Thyroid gland (tissue), 4 donors: ENCODE measurements at regions not wholly inside any gene's neighbourhood (a gene's known extent, or its start where the extent isn't known, plus 50 kb on each side); places are given as distances from the start of the nearest gene placed in this dataset.
A peak's percentile ranks its signal among the peaks of the same experiment; 100 is the strongest.

Source experiments
- DNase-seq, 2 donors: peaks; one replicate each; pipeline ENCODE4 v3.0.0-alpha.2; 2019
- H3K27ac ChIP-seq, 3 donors: fragments of 200-600 bp; sonication (generic); 1 replicate in 2 of 3; 2 replicates in 1 of 3; pipeline ENCODE4 v1.5.1; 2016 to 2019; ENCODE audit warnings: mild to moderate bottlenecking in 1 of 3, moderate library complexity in 1 of 3
- H3K27me3 ChIP-seq: fragments of 200-600 bp; sonication (generic); one replicate; pipeline ENCODE4 v1.5.1; 2019
- H3K36me3 ChIP-seq, 2 donors: fragments of 200-600 bp; sonication (generic); one replicate each; pipeline ENCODE4 v1.5.1; 2016 to 2019
- H3K4me1 ChIP-seq, 2 donors: fragments of 200-600 bp; sonication (generic); one replicate each; pipeline ENCODE4 v1.5.1; 2017 to 2019
- H3K4me3 ChIP-seq, 3 donors: fragments of 200-600 bp; sonication (generic); replicated peaks in 1 of 3; 1 replicate in 2 of 3; 2 replicates in 1 of 3; pipeline ENCODE4 v1.5.1; 2016; ENCODE audit warnings: mild to moderate bottlenecking in 1 of 3
- H3K9me3 ChIP-seq: fragments of 200-600 bp; sonication (generic); one replicate; pipeline ENCODE4 v1.5.1; 2017
- CTCF ChIP-seq, 6 experiments: fragments of 200-600 bp in 3 of 6; fragments of 450-650 bp in 3 of 6; sonication (generic) in 3 of 6; IDR thresholded peaks; one replicate each; pipeline ENCODE4 v1.5.1; 2016 to 2019; ENCODE audit warnings: antibody characterized with exemption in 6 of 6, mild to moderate bottlenecking in 2 of 6, inconsistent platforms in 1 of 6, moderate library complexity in 1 of 6
- POLR2A ChIP-seq, 2 donors: fragments of 450-650 bp; IDR thresholded peaks; one replicate each; pipeline ENCODE4 v1.6.1; 2017; ENCODE audit warnings: antibody characterized with exemption in 2 of 2, mild to moderate bottlenecking in 2 of 2, moderate library complexity in 1 of 2
- WGBS, 2 donors: methylation state at CpG; one replicate each; pipeline ENCODE4 v1.1.5; 2017; 5-methylcytosine and 5-hydroxymethylcytosine counted together
- intact Hi-C: fragments of 100-400 bp; cut with DNase I; formaldehyde crosslinking; loops from one replicate; pipeline ENCODE4 v1.15.1; 2023

GRCh38 chr9:20042128-20042711, 253.4 kb upstream of the SLC24A2 start:
- Histone ChIP-seq H3K9me3 (no peaks in the 10 kb centered on the region), H3K27me3 (no peaks in the 10 kb centered on the region), H3K36me3 (no peaks in the 10 kb centered on the region), H3K4me1 (peaks cover 4 to 9% of the 10 kb centered on the region in 2 donors), H3K4me3 (no peak overlapping the region), H3K27ac (no peak overlapping the region)
- intact Hi-C loops = no loop called here
- TF ChIP-seq POLR2A (IDR thresholded peaks at IDR 0.05) (no peak), CTCF (IDR thresholded peaks at IDR 0.05) (no peak)
- DNase-seq = no peak

- Histone ChIP-seq H3K36me3 (no peaks in the 10 kb centered on the region), H3K4me1 (peaks cover 4 to 9% of the 10 kb centered on the region in 2 donors), H3K9me3 (no peaks in the 10 kb centered on the region), H3K4me3 (no peak overlapping the region), H3K27me3 (no peaks in the 10 kb centered on the region), H3K27ac (no peak overlapping the region)
- no peak for TF ChIP-seq POLR2A (IDR thresholded peaks at IDR 0.05)
- peak; percentile 43 to 81 for DNase-seq
- intact Hi-C loops = no loop called here
- WGBS, 2 donors = 16 to 63% methylated on average over 2 to 5 of the region's 5 CpGs
Observed at GRCh38 chr9:20041697-20042081, 252.9 kb upstream of the SLC24A2 start.

DNA sequence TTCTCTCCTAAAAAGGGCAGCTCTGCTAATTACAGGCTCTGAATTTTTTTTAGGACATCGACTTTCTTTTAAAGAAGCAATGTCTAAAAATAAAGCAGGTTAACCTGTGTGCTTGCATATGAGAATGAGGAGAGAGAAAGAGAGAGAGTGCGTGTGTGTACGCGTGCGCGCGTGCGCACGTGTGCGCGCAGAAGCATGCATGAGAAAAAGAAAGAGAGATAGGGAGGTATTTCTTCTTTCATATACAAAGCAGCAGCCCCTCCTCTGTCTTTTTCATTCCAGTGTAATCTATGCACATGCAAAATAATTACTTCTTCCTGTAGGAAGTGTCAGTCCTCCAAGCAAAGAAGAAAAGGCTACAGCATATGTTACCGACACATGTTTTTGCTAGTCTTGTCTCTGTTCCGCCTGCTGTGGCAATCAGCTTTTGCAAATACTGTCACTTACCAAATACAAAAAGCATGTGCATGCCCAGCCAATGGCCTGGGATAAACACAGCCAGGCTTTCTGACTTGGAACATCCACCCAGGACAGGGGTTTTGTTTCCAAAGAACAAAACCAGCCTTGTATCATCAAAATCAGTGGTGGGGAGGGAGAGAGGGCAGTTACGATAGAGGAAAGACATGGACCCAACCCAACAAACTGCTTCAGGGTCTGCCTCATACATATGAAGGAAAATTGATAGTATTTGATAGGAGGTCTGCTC, 252.3 kb upstream of the SLC24A2 start:
- Histone ChIP-seq H3K4me1 (peaks cover 4 to 9% of the 10 kb centered on the region in 2 donors), H3K9me3 (no peaks in the 10 kb centered on the region), H3K27me3 (no peaks in the 10 kb centered on the region), H3K36me3 (no peaks in the 10 kb centered on the region), H3K27ac (no peak overlapping the region), H3K4me3 (no peak overlapping the region)
- peak in 1 of 2 donors; percentile 18 for DNase-seq
- 80 to 83% methylated on average over 14 of the region's 14 CpGs for WGBS, 2 donors
- TF ChIP-seq CTCF (IDR thresholded peaks at IDR 0.05) (no peak), POLR2A (IDR thresholded peaks at IDR 0.05) (no peak)
- intact Hi-C loops = no loop called here

- intact Hi-C loops = no loop called here
- Histone ChIP-seq H3K36me3 (no peaks in the 10 kb centered on the region), H3K27ac (no peak overlapping the region), H3K27me3 (no peaks in the 10 kb centered on the region), H3K9me3 (no peaks in the 10 kb centered on the region), H3K4me1 (peaks cover 4 to 9% of the 10 kb centered on the region in 2 donors), H3K4me3 (no peak overlapping the region)
- DNase-seq = no peak
- no peak for TF ChIP-seq POLR2A (IDR thresholded peaks at IDR 0.05)
- 98 to 100% methylated on average over 1 of the region's 1 CpG for WGBS, 2 donors
Observed at GRCh38 chr9:20037699-20038098, 248.9 kb upstream of the SLC24A2 start.

DNA sequence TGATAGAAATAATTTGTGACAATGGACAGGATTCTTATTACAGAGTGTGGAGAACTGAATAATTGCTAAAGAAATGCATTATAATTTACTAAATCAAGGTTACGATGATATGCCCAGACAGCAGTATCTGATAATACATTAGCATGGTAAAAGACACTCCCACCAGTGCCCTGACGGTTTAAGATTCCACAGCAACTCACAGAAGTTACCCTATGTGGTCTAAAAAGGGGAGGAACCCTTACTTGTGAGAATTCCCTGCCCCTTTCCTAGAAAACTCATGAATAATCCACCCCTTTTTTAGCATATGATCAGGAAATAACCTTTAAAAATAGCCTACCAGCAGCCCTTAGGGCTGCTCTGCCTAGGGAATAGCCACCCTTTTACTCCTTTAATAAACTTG, 244.7 kb upstream of the SLC24A2 start:
- Histone ChIP-seq H3K27me3 (no peaks in the 10 kb centered on the region), H3K27ac (no peak overlapping the region), H3K4me1 (no peaks in the 10 kb centered on the region), H3K36me3 (no peaks in the 10 kb centered on the region), H3K4me3 (no peak overlapping the region), H3K9me3 (no peaks in the 10 kb centered on the region)
- intact Hi-C loops = no loop called here
- WGBS, 2 donors = 75 to 78% methylated on average over 2 of the region's 2 CpGs
- no peak for DNase-seq
- TF ChIP-seq POLR2A (IDR thresholded peaks at IDR 0.05) = no peak
- no peak for TF ChIP-seq CTCF (IDR thresholded peaks at IDR 0.05)

DNA sequence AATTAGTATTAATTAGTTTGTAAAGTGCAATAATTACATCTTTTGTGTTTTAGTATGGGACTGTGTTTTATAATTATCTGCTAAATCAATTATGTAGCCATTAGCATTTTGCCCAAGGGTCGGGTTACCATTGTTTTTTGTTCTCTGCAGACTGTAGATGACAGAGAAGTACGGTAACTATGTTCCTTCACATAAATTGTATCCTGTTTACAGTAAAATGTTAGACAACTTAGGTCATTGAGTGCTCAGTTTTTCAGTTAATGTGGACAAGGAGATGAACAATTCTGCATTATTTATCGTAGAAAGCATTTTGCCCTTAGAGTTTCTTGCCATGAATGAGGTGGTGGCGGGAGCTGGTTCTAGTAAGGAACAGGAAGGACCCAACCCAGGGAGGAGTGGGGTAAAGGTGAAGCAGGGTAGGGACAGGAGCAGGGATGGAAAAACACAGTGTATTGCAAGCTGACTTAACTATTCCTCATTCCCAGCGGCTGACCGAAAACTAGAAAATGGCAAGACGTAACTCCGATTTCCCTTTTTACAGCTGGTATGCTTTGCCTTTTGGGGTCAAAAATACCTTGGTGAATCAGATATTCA, 243.7 kb upstream of the SLC24A2 start:
- Histone ChIP-seq H3K4me3 (no peak overlapping the region), H3K36me3 (no peaks in the 10 kb centered on the region)
- DNase-seq = no peak

More for the DNA sequence above, 243.7 kb upstream of the SLC24A2 start:
- 88 to 92% methylated on average over 8 of the region's 8 CpGs for WGBS, 2 donors
- no peak overlapping the region for H3K27ac ChIP-seq
- TF ChIP-seq POLR2A (IDR thresholded peaks at IDR 0.05) = no peak
- no peak for TF ChIP-seq CTCF (IDR thresholded peaks at IDR 0.05)
- intact Hi-C loops = no loop called here
- H3K4me1 ChIP-seq = no peaks in the 10 kb centered on the region
- H3K9me3 ChIP-seq = no peaks in the 10 kb centered on the region
- no peaks in the 10 kb centered on the region for H3K27me3 ChIP-seq
